Stimulated activated CD4-positive, alpha-beta T cell treated with anti-CD3 and anti-CD28 coated beads, Interleukin-15, amount 100 ng/mL, for 1 hour (primary cell): ENCODE measurements at regions not wholly inside any gene's neighbourhood (a gene's known extent, or its start where the extent isn't known, plus 50 kb on each side); places are given as distances from the start of the nearest gene placed in this dataset.
"Not testable (repeated sequence)": the region's sequence is repeated elsewhere in the genome, so short reads cannot be mapped to it uniquely, and the experiment has no call there.

Experiments
- DNase-seq, 2 donors: peaks; one replicate each; pipeline ENCODE4 v3.0.0-alpha.2; 2020; ENCODE audit warnings: low read depth in 1 of 2, low spot score in 1 of 2

GRCh38 chr4:118410138-118410537 lies 57.3 kb upstream of the PRSS12 start:
- no peak for DNase-seq

- no peak for DNase-seq
Measured at GRCh38 chr4:118417325-118417724, 64.5 kb upstream of the PRSS12 start.

- not testable (repeated sequence) for DNase-seq
Measured at GRCh38 chr4:118417800-118418199, 65.0 kb upstream of the PRSS12 start.

- DNase-seq = not testable (repeated sequence)
Measured at GRCh38 chr4:118418396-118418795, 65.6 kb upstream of the PRSS12 start.

- not testable (repeated sequence) for DNase-seq
Measured at GRCh38 chr4:118419626-118420025, 66.8 kb upstream of the PRSS12 start.

GRCh38 chr4:118424062-118424461 lies 71.3 kb upstream of the PRSS12 start:
- peak in 1 of 2 donors; percentile 22 for DNase-seq

GRCh38 chr4:118428881-118429280 lies 76.1 kb upstream of the PRSS12 start:
- DNase-seq = not testable (repeated sequence)

GRCh38 chr4:118432359-118432758 lies 79.6 kb upstream of the PRSS12 start:
- not testable (repeated sequence) for DNase-seq

- DNase-seq = not testable (repeated sequence)
Measured at GRCh38 chr4:118433612-118434375, 81.0 kb upstream of the PRSS12 start.

GRCh38 chr4:118435415-118435814 lies 82.6 kb upstream of the PRSS12 start:
- DNase-seq = not testable (repeated sequence)

GRCh38 chr4:118442115-118442837 lies 89.5 kb upstream of the PRSS12 start:
- DNase-seq = not testable (repeated sequence)

GRCh38 chr4:118447397-118447796 lies 94.6 kb upstream of the PRSS12 start:
- not testable (repeated sequence) for DNase-seq

GRCh38 chr4:118454857-118455256 lies 102.1 kb upstream of the PRSS12 start:
- not testable (repeated sequence) for DNase-seq

- not testable (repeated sequence) for DNase-seq
Measured at GRCh38 chr4:118461435-118461834, 108.6 kb upstream of the PRSS12 start.

- DNase-seq = not testable (repeated sequence)
Measured at GRCh38 chr4:118465831-118466230, 113.0 kb upstream of the PRSS12 start.

- DNase-seq = not testable (repeated sequence)
Measured at GRCh38 chr4:118474001-118474626, 121.3 kb upstream of the PRSS12 start.

GRCh38 chr4:118474771-118475170 lies 122.0 kb upstream of the PRSS12 start:
- DNase-seq = not testable (repeated sequence)

- not testable (repeated sequence) for DNase-seq
Measured at GRCh38 chr4:118475901-118476300, 123.1 kb upstream of the PRSS12 start.

GRCh38 chr4:118477826-118478225 lies 125.0 kb upstream of the PRSS12 start:
- not testable (repeated sequence) for DNase-seq

- not testable (repeated sequence) for DNase-seq
Measured at GRCh38 chr4:118485801-118486314, 133.1 kb upstream of the PRSS12 start.

- DNase-seq = not testable (repeated sequence)
Measured at GRCh38 chr4:118492963-118493362, 140.2 kb upstream of the PRSS12 start.
